ENCODE measurements at regions not wholly inside any gene's neighbourhood (a gene's known extent, or its start where the extent isn't known, plus 50 kb on each side); places are given as distances from the start of the nearest gene placed in this dataset.

DNA sequence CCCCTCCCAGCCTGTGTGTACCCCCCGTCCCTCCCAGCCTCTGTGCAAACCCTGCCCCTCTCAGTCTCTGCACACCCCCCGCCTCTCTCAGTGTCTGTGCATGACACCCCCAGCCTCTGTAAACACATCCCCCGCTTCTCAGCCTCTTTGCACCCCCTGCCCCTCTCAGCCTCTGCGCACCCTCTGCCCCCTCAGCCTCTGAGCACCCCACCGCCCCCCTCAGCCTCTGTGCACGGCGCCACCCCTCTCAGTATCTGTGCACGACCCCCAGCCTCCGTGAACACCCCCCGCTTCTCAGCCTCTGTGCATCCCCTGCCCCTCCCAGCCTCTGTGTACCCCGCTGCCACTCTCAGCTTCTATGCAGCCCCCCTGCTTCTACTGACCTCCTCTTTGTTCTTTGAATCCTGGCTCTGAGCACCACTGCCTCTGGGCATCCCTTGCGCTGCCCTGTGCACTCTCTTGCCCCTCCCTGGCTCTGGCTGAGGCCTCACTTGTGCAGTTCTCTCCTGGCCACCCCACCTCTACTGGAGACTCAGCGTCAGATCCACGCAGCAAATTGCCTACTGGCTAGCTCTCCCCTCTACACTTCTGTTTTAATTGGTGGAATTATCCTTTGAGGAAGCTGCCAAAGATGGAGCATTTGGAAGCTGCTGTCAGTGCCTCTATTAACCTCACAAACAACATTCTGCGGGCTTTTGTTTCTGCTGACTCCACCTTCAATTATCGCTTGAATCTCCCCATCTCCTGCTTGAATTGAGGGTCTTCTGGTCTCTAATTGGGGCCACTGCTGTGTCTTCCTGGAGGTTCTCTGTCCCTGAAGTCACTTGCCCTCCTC is 838.6 kb downstream of the TBC1D22A start:
- no peak for DNase-seq

DNA sequence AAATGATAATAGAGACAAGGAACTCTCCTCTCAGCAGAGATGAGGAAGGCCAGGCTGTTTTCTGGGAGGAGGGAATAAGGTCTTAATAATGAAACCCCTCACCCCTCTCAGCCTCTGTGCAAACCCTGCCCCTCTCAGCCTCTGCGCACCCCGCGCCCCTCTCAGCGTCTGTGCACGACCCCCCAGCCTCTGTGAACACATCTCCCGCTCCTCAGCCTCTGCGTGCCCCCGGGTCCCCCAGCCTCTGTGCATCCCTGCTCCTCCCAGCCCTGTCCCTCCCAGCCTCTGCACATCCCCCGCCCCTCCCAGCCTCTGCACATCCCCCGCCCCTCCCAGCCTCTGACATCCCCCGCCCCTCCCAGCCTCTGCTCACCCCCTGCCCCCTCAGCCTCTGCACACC is 837.8 kb downstream of the TBC1D22A start:
- no peak for DNase-seq

DNA sequence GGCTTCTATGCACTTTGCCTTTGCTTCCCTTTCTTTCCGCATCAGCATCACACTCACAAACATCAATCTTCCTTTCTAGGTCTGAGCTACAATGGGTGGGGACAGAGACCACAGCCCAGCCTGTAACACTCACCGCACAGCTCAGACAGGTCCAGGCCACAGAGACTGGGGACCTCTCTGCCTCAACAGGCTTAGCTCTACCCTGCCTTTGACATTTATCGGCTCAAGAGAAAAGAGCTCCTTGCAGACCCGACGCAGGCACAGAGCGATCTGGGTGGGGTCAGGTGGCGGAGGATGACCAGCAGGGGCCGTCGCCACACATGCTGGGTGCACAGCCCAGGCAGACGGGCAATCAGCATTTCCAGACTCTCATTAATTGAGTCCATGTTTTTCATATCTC is 837.3 kb downstream of the TBC1D22A start:
- no peak for DNase-seq

DNA sequence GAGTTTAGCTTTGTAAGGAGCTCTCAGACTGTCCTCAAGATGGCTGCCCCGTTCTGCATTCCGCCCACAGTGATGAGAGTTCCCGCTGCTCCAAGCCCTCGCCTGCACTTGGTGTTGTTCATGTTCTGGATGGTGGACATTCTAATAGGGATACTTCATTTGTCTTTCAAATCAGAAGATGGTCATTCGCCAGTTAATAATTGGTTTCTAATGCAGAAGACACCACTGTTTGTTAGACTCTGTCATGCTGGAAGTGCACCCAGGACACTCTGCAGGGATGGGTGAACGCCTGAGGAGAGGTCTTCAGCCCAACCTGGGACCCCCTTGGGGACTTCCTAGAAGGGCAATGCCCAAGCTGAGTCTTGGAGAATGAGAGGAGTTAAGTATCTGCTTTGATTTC is 836.4 kb downstream of the TBC1D22A start:
- no peak for DNase-seq

DNA sequence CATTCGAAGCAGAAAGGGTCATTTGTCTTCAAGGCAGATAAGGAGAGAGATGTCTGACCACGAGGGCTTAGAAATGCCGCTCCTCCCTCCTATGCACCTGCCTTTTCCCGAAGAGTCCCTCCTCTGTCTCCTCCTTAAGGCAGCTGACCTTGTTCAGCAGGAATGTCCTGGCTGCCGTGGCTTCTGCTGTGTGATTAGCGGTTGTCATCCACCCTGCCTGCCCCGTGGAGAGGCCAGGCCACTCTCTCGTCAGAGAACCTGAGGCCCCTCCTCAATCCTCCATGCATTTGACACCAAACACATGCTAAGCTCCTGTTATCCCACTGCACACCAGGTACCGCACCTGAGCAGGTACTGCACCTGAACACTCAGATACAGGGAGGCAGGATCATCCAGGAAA is 834.6 kb downstream of the TBC1D22A start:
- DNase-seq = no peak

DNA sequence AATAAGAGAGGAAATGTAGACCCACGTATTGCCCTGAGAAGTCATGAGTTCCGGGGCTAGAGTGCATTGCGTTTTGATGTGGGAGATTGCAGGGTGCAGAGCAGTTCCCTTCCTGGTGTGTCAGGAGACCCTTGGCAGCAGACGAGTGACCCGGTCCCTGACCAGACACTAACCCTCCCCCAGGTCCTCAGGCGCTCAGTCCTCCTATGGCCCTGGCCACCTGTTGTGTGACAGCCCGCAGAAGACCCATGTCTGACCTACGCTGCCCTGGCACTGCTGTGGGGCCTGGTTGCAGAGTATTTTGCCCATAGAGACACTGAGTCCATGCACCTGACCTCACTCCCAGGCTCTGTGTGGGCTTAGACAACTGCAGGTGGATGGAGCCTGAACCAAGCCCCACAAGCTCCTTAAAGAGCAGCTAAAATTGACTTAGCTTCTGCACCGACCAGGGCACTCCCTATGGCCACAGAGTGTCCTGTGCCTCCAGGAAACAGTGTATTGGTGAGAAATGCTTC is 833.8 kb downstream of the TBC1D22A start:
- no peak for DNase-seq

DNA sequence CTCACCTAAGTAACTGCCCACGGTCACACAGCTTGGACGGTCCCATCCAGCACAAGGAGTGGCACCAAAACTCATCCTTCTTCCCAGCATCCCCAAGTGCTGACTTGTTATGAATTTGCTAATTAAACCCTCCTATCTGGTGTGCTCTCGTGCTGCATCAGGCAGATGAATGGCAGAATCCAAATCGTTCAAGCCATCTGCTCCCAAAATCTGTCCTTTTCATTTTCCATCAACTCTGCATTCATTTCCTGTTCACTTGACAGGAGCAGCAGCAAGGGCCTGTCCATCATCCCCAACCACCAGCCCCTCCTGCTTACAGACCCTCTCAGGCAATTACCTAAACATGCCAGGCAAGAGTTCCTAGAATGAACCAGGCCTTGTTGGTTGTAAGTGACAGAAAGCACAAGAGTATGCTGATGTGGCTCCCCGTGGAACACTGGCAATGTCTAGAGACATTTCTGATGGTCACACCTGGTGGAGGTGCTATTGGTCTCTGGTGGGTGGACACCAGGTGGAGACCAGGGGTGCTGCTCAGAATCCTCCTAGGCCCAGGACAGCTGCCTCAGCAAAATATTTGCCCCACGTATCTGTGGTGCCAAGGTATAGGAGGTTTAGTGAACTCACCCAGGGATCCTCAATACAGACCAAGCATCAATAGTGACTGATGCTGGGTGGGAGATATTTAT is 832.5 kb downstream of the TBC1D22A start:
- no peak for DNase-seq

DNA sequence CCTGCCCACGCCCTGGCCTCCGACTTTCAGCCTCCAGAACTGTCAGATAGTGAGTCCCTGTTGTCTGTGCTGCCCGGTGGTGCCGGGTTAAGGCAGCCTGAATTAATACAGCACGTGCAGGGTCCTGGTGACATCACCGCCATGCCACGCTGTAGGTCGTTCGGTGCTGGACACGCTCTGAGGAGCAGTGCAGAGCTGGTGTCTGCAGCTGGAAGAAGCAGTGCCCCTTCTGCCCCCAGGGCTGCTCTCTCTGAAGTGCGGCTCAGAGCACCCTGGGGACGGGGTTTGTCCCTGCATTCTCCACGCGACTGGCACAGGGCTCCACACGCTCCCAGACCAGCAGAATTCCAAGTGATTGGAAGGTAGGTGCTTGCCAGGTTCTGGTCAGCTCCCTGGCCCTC is 831.5 kb downstream of the TBC1D22A start:
- no peak for DNase-seq

DNA sequence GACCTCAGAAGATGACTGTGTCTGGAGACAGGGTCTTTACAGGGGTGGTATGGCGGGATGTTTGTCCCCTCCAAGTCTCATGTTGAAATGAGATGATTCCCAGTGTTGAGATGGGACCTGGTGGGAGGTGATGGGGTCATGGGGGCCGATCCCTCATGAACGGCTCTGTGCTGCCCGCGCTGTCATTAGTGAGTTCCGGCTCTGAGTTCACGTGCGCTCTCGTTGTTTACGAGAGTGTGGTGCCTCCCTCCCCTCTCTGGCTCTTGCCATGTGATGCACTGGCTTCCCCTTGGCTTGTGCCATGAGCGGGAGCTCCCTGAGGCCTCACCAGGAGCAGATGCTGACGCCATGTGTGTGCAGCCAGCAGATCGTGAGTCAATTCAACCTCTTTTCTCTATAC is 830.8 kb downstream of the TBC1D22A start:
- no peak for DNase-seq

DNA sequence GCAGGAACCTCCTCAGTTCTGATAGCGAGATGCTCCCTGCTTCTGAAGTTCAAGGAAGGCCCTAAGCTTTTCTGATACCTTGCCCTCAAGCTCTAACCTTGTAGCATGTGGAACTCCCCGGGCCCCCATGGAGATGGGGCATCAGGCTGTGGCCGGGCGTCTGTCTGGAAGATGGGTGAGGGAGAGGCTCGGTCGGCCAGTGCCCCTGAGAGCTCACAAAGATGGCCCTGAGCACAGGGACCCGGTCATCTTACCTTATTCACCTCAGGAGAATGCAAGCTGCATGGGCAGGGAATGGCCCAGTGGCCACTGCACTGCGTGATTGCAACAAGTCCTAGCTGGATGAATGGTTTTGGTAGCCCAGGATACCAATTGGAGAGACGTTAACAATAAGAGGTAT is 830.3 kb downstream of the TBC1D22A start:
- DNase-seq = no peak

DNA sequence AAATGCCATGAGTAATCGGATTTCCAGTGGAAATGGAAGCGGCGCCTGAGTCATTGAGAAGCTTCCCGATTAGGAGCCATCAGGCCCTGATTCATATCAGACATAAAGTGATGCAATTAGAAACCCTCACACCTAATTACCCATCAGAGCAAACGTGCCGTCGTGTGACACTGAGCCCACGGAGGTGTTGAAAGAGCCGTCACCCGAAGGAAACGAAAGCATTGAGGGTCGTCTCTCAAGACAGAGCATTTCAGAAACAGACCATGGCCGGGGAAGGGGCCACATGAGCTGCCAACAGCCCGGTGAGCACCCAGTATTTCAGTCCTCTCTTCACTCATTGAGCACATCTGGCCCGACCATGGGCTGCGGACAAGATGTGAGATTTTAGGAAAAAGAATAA is 829.3 kb downstream of the TBC1D22A start:
- DNase-seq = no peak

DNA sequence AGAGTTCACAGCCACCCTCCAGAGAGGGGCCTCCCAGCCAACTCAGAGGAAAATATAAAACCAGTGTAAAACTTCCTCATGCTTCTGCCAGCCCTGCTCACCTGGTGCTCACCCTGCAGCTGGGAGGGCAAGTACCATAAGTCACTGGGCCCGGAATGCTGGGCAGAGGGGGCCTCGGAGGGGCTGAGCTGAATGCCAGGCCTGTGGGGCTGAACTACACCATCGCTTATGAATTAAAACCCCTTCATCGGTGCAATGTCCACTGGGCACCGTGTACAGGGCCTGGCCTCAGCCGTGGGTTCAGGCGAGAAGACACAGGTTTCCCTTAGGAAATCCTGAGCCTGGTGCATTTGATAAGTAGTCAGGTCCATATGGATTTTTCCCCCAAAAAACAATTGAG is 828.6 kb downstream of the TBC1D22A start:
- no peak for DNase-seq

DNA sequence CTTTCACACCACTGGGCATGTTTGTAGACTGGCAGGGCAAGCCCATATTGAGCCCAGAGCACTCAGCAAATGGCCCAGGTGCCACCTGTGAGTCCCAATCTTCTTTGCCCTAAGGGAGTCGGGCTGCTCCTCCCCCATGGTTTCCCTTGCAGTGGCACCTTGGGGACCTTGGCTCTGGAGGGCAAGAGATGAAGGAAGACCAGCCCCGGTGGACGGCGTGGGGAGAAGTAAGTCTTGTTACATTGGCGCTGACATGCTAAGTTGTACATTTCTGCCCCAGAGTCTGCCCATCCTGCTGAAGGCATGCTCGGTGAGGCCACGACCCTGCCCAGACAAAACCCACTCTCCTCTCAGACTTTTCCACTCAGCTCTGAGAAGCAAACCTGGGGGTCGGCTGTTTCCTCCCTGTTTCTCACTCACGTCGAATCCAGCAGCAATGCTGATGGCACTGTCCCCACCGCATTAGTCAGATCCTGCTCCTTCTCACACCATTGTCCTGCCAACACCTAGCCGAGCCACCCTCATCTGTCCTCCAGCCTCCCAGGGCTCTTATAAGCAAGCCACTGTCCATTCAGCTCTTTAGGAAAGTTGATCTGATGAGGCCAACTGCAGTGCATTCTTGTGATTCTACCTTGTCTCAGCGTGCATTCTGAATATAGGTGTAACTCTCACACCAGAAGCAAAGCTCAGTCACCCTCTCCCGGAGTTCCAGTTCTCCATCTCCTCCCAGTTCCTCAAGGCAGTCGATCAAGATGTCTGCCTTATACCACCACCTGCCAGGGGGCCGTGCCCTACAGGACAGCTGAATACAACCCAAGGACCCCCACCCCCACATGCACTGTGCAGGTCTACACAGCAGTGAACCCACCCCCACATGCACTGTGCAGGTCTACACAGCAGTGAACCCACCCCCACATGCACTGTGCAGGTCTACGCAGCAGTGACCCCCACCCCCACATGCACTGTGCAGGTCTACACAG is 827.1 kb downstream of the TBC1D22A start:
- DNase-seq = no peak

DNA sequence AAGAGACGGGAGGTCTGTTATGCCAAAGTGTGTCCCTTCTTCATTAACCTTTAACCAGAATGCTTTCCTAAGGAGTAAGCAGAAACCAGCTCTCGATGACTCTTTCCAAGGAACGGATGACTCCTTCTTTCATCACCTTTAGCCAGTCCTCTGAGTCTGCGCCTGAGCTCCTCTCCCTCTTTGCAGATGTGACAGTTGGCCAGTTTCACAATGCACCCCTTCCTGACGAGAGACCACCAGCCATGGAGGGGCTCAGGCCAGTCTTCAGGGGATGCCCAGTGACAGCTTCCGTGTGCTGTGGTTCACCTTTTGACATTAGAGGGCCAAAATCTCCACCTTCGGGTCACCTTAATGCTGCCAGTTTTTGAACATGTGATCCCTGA is 826.1 kb downstream of the TBC1D22A start:
- DNase-seq = no peak

DNA sequence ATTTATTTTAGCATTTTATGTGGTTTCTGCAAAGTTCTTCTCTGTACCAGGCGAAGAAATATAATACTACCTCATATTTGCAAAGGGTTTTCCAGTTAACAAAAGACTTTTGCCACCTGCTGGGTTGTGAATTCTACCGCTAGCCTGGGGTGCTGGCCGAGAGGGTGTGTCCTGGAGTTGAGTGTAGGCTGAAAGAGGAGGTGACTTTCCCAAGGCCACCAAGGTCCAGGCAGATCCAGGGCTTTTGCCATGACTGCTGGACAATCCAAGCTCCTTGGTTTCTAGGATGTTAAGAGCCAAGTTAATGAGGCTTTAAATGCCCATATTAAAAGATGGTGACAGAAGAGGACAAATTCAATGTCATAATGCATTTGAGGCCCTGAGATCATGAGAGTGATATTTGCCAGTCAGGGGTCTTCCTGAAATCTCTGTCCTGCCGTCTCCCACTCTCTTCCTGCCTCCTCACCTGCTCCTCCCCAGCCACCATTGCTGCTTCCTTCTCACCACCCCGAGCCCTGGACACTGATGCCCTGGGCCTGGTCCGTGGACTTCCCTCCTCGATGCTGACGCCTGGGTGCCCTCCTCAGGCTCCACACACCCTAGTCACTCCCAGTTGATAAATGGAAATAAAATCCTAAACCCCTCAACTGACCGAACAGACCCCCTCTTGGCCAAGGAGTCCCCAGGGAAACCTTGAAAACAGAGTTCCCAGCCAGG is 825.6 kb downstream of the TBC1D22A start:
- DNase-seq = no peak

DNA sequence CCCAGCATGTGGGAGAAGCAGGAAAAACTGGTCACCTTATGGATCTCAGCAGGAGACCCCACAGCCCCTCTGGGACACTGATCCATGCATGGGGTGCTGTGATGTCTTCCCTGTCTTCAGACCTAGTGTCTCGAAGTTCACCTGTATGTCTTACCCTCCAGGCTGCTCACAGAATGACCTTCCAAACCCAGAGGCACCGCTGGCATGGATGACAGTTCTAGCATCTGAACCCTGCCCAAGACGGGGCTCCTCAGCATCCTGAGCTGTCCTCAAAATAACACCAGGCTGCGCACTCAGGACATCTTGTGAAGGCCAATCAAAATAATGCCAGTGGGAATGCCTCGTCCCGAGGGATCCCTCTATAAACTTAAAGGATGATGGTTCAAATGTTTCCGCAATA is 824.9 kb downstream of the TBC1D22A start:
- no peak for DNase-seq

DNA sequence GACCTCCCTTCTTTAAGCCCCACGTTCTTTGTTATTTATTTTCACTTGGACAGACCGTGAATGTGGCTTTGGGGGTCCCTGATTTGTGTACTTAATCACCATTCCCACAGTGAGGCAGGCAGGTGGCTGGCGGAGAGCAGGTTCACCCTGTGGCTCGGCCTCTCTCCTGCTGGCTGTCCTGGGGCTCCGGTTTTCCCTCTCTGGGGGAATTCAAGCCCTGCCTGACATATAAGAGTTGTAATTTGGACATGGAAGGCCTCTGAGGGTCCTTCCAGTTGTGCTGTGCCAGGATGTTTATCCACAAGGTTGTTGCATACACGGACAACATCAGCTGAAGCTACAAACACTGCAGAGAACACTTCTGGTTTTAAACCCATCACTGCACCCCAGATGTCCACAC is 824.5 kb downstream of the TBC1D22A start:
- DNase-seq = no peak

DNA sequence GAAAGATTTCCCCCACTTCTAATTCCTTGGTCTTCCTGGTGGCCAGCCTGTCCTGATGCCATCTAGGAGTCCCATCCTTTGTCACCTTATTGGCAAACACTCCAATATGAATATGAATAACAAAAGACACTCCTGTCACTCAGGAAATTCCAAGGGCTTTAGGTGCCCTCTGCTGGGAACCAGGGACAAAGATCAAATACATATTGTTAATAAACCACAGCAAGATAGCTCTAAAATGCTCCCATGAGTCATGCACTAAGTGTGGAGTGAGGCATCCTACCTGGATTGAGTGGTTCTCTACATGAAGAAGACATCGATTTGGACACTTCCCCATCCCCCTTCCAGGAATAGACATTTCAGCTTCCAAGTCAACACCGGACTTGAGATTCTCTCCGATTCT is 823.6 kb downstream of the TBC1D22A start:
- DNase-seq = no peak

DNA sequence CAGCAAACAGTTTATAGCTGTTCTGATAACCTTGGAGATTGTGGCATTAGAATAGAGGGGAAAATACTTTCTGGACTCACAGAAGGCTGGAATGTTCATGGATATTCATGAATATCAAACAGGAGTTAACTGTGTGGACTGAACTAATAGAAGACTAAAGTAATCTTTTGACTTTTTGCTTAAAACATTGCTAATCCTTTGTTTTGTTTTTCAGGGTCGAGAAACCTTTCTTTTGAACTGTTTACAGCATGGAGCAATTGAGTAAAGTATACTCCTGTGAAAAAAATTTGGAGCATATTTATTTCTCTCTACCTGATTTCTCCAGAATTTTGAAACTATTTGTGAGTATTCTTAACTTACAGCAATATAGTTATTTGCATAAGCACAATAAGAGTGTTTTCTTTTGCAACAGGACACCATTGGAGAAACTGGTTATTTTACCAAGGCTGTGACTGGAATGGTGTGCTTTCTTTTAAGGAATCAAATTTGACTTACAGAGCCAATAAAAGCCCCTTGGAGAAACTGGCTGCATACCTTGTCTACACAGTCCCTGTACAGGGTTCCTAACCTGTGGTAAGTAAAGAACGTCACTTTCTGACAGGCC is 821.6 kb downstream of the TBC1D22A start:
- DNase-seq = no peak

DNA sequence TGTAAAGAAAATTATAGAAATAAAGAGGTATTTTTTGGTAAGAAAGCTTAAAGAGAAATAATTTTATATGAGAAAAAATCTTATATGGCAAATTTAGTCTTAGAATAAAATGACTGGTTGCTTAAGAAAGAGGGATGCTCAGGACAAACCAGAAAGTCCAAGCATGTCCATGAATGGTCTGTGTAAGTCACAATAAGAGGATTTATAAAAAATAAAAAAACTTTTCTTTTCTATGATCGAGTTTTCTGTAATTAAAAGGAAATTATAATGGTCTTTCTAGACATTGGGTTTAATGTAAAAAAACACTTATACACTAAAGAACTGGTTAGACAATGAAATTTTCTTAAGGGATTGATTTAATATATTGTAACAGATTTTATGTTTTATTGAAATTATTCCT is 819.6 kb downstream of the TBC1D22A start:
- no peak for DNase-seq

DNA sequence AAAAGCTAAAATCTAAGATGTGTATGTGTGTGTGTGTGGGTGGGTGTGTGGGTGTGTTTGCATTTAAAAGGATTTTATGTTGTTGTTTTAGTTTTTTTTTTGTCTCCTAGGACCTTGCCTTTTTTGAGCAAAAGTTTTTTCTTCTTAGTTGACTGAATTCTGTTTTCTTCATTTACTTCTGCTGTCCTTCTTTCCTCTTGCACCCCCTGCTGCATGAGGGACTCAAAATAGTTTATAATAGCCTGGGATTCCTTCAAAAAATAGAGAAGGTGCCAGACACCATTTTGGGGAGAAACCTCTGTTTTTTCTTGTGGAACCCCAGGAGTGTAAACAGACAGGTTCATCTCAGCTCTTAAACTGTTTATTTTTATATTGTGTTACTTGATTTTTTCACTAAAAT is 817.7 kb downstream of the TBC1D22A start:
- DNase-seq = no peak
